ENCODE measurements at regions not wholly inside any gene's neighbourhood (a gene's known extent, or its start where the extent isn't known, plus 50 kb on each side); places are given as distances from the start of the nearest gene placed in this dataset.

GRCh38 chr16:62977876-62978275, 941.6 kb upstream of the CDH8 start:
- no peak for DNase-seq (ENCODE audit: low read depth in 3 of 3, low spot score in 2 of 3)

GRCh38 chr16:62974424-62974823, 938.2 kb upstream of the CDH8 start:
- no peak for DNase-seq (ENCODE audit: low read depth in 3 of 3, low spot score in 2 of 3)

- no peak for DNase-seq (ENCODE audit: low read depth in 3 of 3, low spot score in 2 of 3)
Measured at GRCh38 chr16:62970851-62971250, 934.6 kb upstream of the CDH8 start.

GRCh38 chr16:62969711-62970318, 933.6 kb upstream of the CDH8 start:
- no peak for DNase-seq (ENCODE audit: low read depth in 3 of 3, low spot score in 2 of 3)

GRCh38 chr16:62967611-62968010, 931.4 kb upstream of the CDH8 start:
- no peak for DNase-seq (ENCODE audit: low read depth in 3 of 3, low spot score in 2 of 3)

- DNase-seq (ENCODE audit: low read depth in 3 of 3, low spot score in 2 of 3) = no peak
Measured at GRCh38 chr16:62967163-62967562, 930.9 kb upstream of the CDH8 start.

- no peak for DNase-seq (ENCODE audit: low read depth in 3 of 3, low spot score in 2 of 3)
Measured at GRCh38 chr16:62966626-62967025, 930.4 kb upstream of the CDH8 start.

- no peak for DNase-seq (ENCODE audit: low read depth in 3 of 3, low spot score in 2 of 3)
Measured at GRCh38 chr16:62965831-62966230, 929.6 kb upstream of the CDH8 start.

GRCh38 chr16:62963846-62964245, 927.6 kb upstream of the CDH8 start:
- no peak for DNase-seq (ENCODE audit: low read depth in 3 of 3, low spot score in 2 of 3)

GRCh38 chr16:62955033-62955349, 918.8 kb upstream of the CDH8 start:
- DNase-seq (ENCODE audit: low read depth in 3 of 3, low spot score in 2 of 3) = no peak

- no peak for DNase-seq (ENCODE audit: low read depth in 3 of 3, low spot score in 2 of 3)
Measured at GRCh38 chr16:62954144-62955032, 918.1 kb upstream of the CDH8 start.

- DNase-seq (ENCODE audit: low read depth in 3 of 3, low spot score in 2 of 3) = no peak
Measured at GRCh38 chr16:62950351-62950750, 914.1 kb upstream of the CDH8 start.

GRCh38 chr16:62940569-62940968, 904.3 kb upstream of the CDH8 start:
- no peak for DNase-seq (ENCODE audit: low read depth in 3 of 3, low spot score in 2 of 3)

- DNase-seq (ENCODE audit: low read depth in 3 of 3, low spot score in 2 of 3) = no peak
Measured at GRCh38 chr16:62939687-62940086, 903.4 kb upstream of the CDH8 start.

- no peak for DNase-seq (ENCODE audit: low read depth in 3 of 3, low spot score in 2 of 3)
Measured at GRCh38 chr16:62933929-62934328, 897.7 kb upstream of the CDH8 start.

- DNase-seq (ENCODE audit: low read depth in 3 of 3, low spot score in 2 of 3) = no peak
Measured at GRCh38 chr16:62929593-62929992, 893.4 kb upstream of the CDH8 start.

GRCh38 chr16:62927122-62927521, 890.9 kb upstream of the CDH8 start:
- DNase-seq (ENCODE audit: low read depth in 3 of 3, low spot score in 2 of 3) = no peak

- no peak for DNase-seq (ENCODE audit: low read depth in 3 of 3, low spot score in 2 of 3)
Measured at GRCh38 chr16:62926121-62926801, 890.0 kb upstream of the CDH8 start.

- no peak for DNase-seq (ENCODE audit: low read depth in 3 of 3, low spot score in 2 of 3)
Measured at GRCh38 chr16:62921904-62922303, 885.7 kb upstream of the CDH8 start.

- no peak for DNase-seq (ENCODE audit: low read depth in 3 of 3, low spot score in 2 of 3)
Measured at GRCh38 chr16:62913924-62914323, 877.7 kb upstream of the CDH8 start.

- no peak for DNase-seq (ENCODE audit: low read depth in 3 of 3, low spot score in 2 of 3)
Measured at GRCh38 chr16:62913333-62913732, 877.1 kb upstream of the CDH8 start.

- DNase-seq (ENCODE audit: low read depth in 3 of 3, low spot score in 2 of 3) = no peak
Measured at GRCh38 chr16:62909597-62909996, 873.4 kb upstream of the CDH8 start.
